SH-SY5Y (cell line): ENCODE measurements at regions not wholly inside any gene's neighbourhood (a gene's known extent, or its start where the extent isn't known, plus 50 kb on each side); places are given as distances from the start of the nearest gene placed in this dataset.

Source experiments
- GATA2 ChIP-seq: IDR thresholded peaks from 2 replicates; pipeline ENCODE4 v1.6.1; 2011; ENCODE audit warnings: mild to moderate bottlenecking, low read depth, low read length
- GATA3 ChIP-seq: IDR thresholded peaks from 2 replicates; pipeline ENCODE4 v1.6.1; 2011; ENCODE audit warnings: low read depth, mild to moderate bottlenecking, low read length, moderate library complexity

DNA sequence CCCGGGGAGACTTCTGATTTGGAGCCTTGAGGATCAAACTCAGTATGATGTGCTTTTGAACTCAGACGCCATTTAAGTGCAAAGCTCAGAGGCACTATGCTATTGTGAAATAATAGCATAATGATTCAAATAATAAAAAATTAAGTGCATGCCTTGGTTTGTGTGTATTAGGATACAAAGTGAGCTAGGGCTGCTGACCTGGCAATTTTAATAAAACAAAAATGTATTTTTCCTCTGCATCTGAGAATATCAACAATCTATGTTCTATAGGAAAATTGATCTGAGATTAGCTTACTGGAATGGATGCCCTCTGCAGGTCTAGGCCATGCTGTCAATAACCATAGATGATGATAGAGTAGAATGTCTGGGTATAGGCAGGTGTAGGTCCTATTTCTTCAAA lies 278.8 kb downstream of the DCDC2C start:
- TF ChIP-seq GATA3 (no peak), GATA2 (no peak)
